HepG2 (cell line): ENCODE measurements at regions not wholly inside any gene's neighbourhood (a gene's known extent, or its start where the extent isn't known, plus 50 kb on each side); places are given as distances from the start of the nearest gene placed in this dataset.

Source experiments
- ATAC-seq: fragments of 200-7000 bp; cut with Tn5 transposase; 3 replicates; pipeline ENCODE4 v1.9.1; 2020; ENCODE audit warnings: mild to moderate bottlenecking, moderate library complexity
- BruUV-seq: library from RNA; stranded (reverse); fragments of 400-500 nt; replicated peaks from 2 replicates; lab custom pipeline; 2021; lab: Mats Ljungman, UMichigan
- CTCF ChIA-PET: fragments of 300-600 bp; formaldehyde crosslinking; extraction: SDS; loops from one replicate; lab custom pipeline; 2021; ENCODE audit warnings: low total read pairs, inconsistent platforms, low intra/inter-chr PET ratio; lab: Yijun Ruan, JAX
- POLR2A ChIA-PET: fragments of 350-600 bp; sonication (Branson Sonifier 250); formaldehyde crosslinking; loops from one replicate; lab custom pipeline; 2020; ENCODE audit warnings: antibody characterized with exemption, inconsistent platforms; lab: Yijun Ruan, JAX
- DNase-seq: peaks from one replicate; pipeline ENCODE4 v3.0.0-alpha.2; 2015; ENCODE audit warnings: low spot score
- FAIRE-seq: peaks from 3 replicates; lab custom pipeline; 2011; peaks lifted over from hg19 to GRCh38; lab: Jason Lieb, UNC
- H2AFZ ChIP-seq: one replicate; pipeline ENCODE4 v1.6.1; 2011; ENCODE audit warnings: low read length, inconsistent platforms
- H3K27ac ChIP-seq: fragments of 300-600 bp; 3 replicates; pipeline ENCODE4 v1.8.0; 2011; ENCODE audit warnings: mixed run types, mild to moderate bottlenecking, mixed read lengths, low read length, inconsistent platforms; ENCODE audit not compliant: insufficient read depth; ENCODE audit errors: extremely low read length
- H3K27me3 ChIP-seq, 2 experiments: fragments of 200-600 bp in 1 of 2; 2 replicates in 1 of 2; 3 replicates in 1 of 2; pipeline versions ENCODE4 v1.6.0 to v1.8.0; 2011; ENCODE audit warnings: low read length in 2 of 2, mild to moderate bottlenecking in 2 of 2, moderate library complexity in 2 of 2, inconsistent platforms in 1 of 2; ENCODE audit not compliant: insufficient read depth in 2 of 2, control insufficient read depth in 1 of 2
- H3K36me3 ChIP-seq, 2 experiments: fragments of 200-600 bp in 1 of 2; replicated peaks in 1 of 2; 2 replicates in 1 of 2; 3 replicates in 1 of 2; pipeline versions ENCODE4 v1.5.1 to v1.8.0; 2011; ENCODE audit warnings: low read length in 2 of 2, inconsistent platforms in 1 of 2; ENCODE audit not compliant: insufficient read depth in 2 of 2, control insufficient read depth in 1 of 2
- H3K4me1 ChIP-seq: 2 replicates; pipeline ENCODE4 v1.5.1; 2012; ENCODE audit warnings: low read length, inconsistent platforms; ENCODE audit not compliant: insufficient read depth
- H3K4me2 ChIP-seq: 2 replicates; pipeline ENCODE4 v1.6.0; 2011; ENCODE audit warnings: low read depth, low read length, inconsistent platforms
- H3K4me3 ChIP-seq, 3 experiments: fragments of 200-600 bp in 1 of 3; sonication (generic), shearing (Covaris generic) in 1 of 3; replicated peaks in 1 of 3; 2 replicates each; pipeline ENCODE4 v1.5.1; 2011 to 2016; ENCODE audit warnings: low read length in 3 of 3, inconsistent platforms in 2 of 3, low read depth in 2 of 3, mild to moderate bottlenecking in 2 of 3, control low read depth in 1 of 3, mixed read lengths in 1 of 3; ENCODE audit not compliant: insufficient read depth in 1 of 3
- H3K79me2 ChIP-seq: one replicate; pipeline ENCODE4 v1.6.1; 2011; ENCODE audit warnings: low read length, inconsistent platforms; ENCODE audit not compliant: insufficient read depth
- H3K9ac ChIP-seq: 2 replicates; pipeline ENCODE4 v1.6.0; 2011; ENCODE audit warnings: mild to moderate bottlenecking, low read depth, low read length, inconsistent platforms; ENCODE audit not compliant: insufficient read depth
- H3K9me3 ChIP-seq: 2 replicates; pipeline ENCODE4 v1.5.1; 2012; ENCODE audit warnings: mild to moderate bottlenecking, low read length
- H4K20me1 ChIP-seq: 2 replicates; pipeline ENCODE4 v1.6.0; 2011; ENCODE audit warnings: inconsistent platforms, mild to moderate bottlenecking, low read length, moderate library complexity; ENCODE audit not compliant: insufficient read depth
- FOXA3 ChIP-seq: IDR thresholded peaks from 2 replicates; pipeline ENCODE4 v1.6.1; 2016; ENCODE audit warnings: missing genetic modification reagents, missing compliant biosample characterization
- HNRNPL ChIP-seq: fragments of 200-400 bp; formaldehyde crosslinking; IDR thresholded peaks from 2 replicates; pipeline ENCODE4 v1.6.1; 2017; ENCODE audit warnings: mild to moderate bottlenecking, low read depth, low read length
- SAP130 ChIP-seq: IDR thresholded peaks from 2 replicates; pipeline ENCODE4 v1.6.1; 2016; ENCODE audit warnings: low read depth
- SOX13 ChIP-seq, 3 experiments: fragments of 450-650 bp in 1 of 3; sonication (generic) in 1 of 3; formaldehyde crosslinking in 1 of 3; IDR thresholded peaks in 2 of 3; conservative IDR thresholded peaks in 1 of 3; 2 replicates each; pipeline versions ENCODE4 v1.5.0 to v1.6.1; 2016 to 2020; ENCODE audit warnings: antibody characterized with exemption in 1 of 3, mild to moderate bottlenecking in 1 of 3, missing compliant biosample characterization in 1 of 3, missing genetic modification reagents in 1 of 3, moderate library complexity in 1 of 3
- ZNF235 ChIP-seq: sonication (generic); formaldehyde crosslinking; IDR thresholded peaks from 2 replicates; pipeline ENCODE4 v1.8.1; 2023; ENCODE audit warnings: mild to moderate bottlenecking, missing genetic modification reagents, borderline replicate concordance
- ZNF331 ChIP-seq: sonication (generic); formaldehyde crosslinking; IDR thresholded peaks from 2 replicates; pipeline ENCODE4 v1.4.0; 2020; ENCODE audit warnings: missing genetic modification reagents
- WGBS: methylation state at CpG from one replicate; pipeline ENCODE4 v1.1.6; 2017; ENCODE audit warnings: low lambda C conversion rate; 5-methylcytosine and 5-hydroxymethylcytosine counted together
- in situ Hi-C: cut with HindIII; loops from 2 replicates; pipeline ENCODE4 v1.10.0; 2017; ENCODE audit warnings: low pct_unique_long_range_greater_than_20kb; ENCODE audit not compliant: extremely low pct_ligation_motif_present
- intact Hi-C: fragments of 100-400 bp; cut with micrococcal nuclease; formaldehyde crosslinking; loops from one replicate; pipeline ENCODE4 v1.10.0; 2022; ENCODE audit not compliant: unreplicated experiment
- TF ChIP-seq, protein P1 (sequence below): sonication (generic); formaldehyde crosslinking; IDR thresholded peaks from 2 replicates; pipeline ENCODE4 v1.5.0; 2020; ENCODE audit warnings: mild to moderate bottlenecking, missing genetic modification reagents, moderate library complexity
- TF ChIP-seq, protein P2 (sequence below): sonication (generic); formaldehyde crosslinking; IDR thresholded peaks from 2 replicates; pipeline ENCODE4 v1.4.0; 2020; ENCODE audit warnings: missing genetic modification reagents, borderline replicate concordance
- TF ChIP-seq, protein P3 (sequence below): sonication (generic); formaldehyde crosslinking; IDR thresholded peaks from 2 replicates; pipeline ENCODE4 v1.5.0; 2020; ENCODE audit warnings: missing genetic modification reagents

DNA sequence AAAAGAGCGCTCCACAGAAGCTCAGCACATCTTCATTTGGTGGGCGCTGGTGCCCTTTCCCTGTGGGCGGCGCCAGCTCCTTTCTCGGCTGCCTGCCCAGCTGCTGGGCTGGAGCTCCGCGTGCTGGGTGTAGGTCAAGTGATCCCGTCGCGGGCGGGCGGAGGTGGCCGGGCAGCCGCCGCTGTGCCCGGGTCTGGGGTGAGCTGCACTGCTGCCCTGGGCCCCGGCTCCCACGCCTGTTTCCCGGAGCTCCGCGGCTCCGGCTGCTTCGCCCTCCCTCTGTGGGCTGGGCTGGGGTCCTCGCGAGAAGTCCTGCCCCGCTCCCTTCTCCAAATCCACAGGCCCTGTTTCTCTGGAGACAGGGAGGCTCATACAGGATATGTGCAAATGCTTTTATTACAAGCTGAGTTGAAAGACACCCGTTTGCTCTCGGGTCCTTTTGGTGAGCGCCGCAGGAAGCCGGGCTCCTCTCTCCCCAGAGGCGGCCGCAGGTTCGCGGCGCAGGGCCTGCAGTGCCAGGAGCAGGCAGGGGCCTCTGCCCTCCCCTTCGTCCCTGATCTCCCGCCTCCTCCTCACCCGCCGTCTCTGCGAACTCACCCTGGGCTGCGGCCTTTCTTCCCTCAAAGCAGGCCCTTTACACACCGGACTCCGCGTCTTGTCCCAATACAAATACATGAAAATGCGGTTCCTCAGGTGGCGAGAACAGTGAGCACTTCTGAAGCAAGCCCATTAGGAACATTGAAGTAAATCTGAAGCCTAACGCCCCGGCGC, 67.8 kb upstream of the CAPRIN2 start:
- no peak for FAIRE-seq
- ATAC-seq = peak; percentile 73
- H3K36me3 ChIP-seq = no peaks in the 10 kb centered on the region
- intact Hi-C loops = no loop called here
- TF ChIP-seq HNRNPL = 0 out of 2 replicates have a peak, but pooled peaks have one; percentile 34
- no peak for TF ChIP-seq SAP130 (CRISPR knock-in tag)
- TF ChIP-seq, protein P1, sequence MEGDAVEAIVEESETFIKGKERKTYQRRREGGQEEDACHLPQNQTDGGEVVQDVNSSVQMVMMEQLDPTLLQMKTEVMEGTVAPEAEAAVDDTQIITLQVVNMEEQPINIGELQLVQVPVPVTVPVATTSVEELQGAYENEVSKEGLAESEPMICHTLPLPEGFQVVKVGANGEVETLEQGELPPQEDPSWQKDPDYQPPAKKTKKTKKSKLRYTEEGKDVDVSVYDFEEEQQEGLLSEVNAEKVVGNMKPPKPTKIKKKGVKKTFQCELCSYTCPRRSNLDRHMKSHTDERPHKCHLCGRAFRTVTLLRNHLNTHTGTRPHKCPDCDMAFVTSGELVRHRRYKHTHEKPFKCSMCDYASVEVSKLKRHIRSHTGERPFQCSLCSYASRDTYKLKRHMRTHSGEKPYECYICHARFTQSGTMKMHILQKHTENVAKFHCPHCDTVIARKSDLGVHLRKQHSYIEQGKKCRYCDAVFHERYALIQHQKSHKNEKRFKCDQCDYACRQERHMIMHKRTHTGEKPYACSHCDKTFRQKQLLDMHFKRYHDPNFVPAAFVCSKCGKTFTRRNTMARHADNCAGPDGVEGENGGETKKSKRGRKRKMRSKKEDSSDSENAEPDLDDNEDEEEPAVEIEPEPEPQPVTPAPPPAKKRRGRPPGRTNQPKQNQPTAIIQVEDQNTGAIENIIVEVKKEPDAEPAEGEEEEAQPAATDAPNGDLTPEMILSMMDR (CRISPR knock-in tag) = peak; percentile 21
- TF ChIP-seq, all 625 proteins: peak for 2
- POLR2A ChIA-PET = no interaction called here
- BruUV-seq = no TSS peak
- Histone ChIP-seq H3K4me2 (no peak overlapping the region; the same call in 1 of the 2 replicates), H3K9me3 (no peaks in the 10 kb centered on the region), H3K27me3 (peaks cover 0 to 16% of the 10 kb centered on the region in 2 experiments; a peak in 1 of 5 replicates), H4K20me1 (no peaks in the 10 kb centered on the region), H3K4me3 (no peak overlapping the region), H3K27ac (no peak overlapping the region), H3K79me2 (no peaks in the 10 kb centered on the region), H2AFZ (no peak overlapping the region), H3K4me1 (peaks cover 9% of the 10 kb centered on the region; the same call in 1 of the 2 replicates), H3K9ac (no peak overlapping the region)
- no peak for DNase-seq
- CTCF ChIA-PET = no interaction called here
- in situ Hi-C loops = loop anchor here (25.0 kb wide), 2 partner anchors 510 to 685 kb away; no protein-coding TSS in a partner anchor
- 72% methylated on average over 28 of the region's 50 CpGs for WGBS

DNA sequence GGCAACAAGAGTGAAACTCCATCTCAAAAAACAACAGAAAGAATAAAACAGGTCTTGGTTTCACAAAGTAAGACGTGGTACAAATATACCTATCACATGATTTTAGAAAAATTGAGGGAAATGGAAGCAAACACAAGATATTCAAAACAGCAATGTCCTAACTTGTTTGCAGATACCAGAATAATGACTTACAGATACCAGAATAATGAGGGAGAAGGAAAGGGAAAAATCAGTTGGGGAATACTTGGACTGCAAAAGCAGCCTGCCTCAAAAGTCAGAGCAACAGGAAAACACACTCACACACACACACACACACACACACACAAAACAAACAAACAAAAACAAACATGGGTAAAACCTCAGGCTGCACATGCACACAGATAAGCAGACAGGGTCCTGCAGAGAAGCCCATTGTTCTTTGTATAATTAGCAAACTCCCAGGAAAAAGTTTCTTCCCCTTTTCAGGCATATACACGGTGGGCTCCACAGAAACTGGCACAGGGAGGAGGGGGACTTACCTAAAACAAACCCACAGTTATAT, 65.7 kb upstream of the CAPRIN2 start:
- BruUV-seq = no TSS peak
- in situ Hi-C loops (loop anchor here (25.0 kb wide), 2 partner anchors 508 to 683 kb away; no protein-coding TSS in a partner anchor), intact Hi-C loops (no loop called here)
- DNase-seq = no peak
- no peak for FAIRE-seq
- ChIA-PET POLR2A (no interaction called here), CTCF (no interaction called here)
- H3K36me3 ChIP-seq = no peaks in the 10 kb centered on the region
- no peaks in the 10 kb centered on the region for H4K20me1 ChIP-seq
- peaks cover 0 to 16% of the 10 kb centered on the region in 2 experiments; a peak in 1 of 5 replicates for H3K27me3 ChIP-seq
- H2AFZ ChIP-seq = no peak overlapping the region
- no peaks in the 10 kb centered on the region for H3K79me2 ChIP-seq
- H3K9ac ChIP-seq = no peak overlapping the region
- no peaks in the 10 kb centered on the region for H3K9me3 ChIP-seq
- H3K4me2 ChIP-seq = no peak overlapping the region
- 3% methylated on average over 2 of the region's 2 CpGs for WGBS
- H3K27ac ChIP-seq = no peak overlapping the region
- H3K4me3 ChIP-seq = no peak overlapping the region
- peaks cover 9% of the 10 kb centered on the region; the same call in 1 of the 2 replicates for H3K4me1 ChIP-seq
- no peak for ATAC-seq
- TF ChIP-seq ZNF235 (CRISPR knock-in tag) (no peak), ZNF331 (CRISPR knock-in tag) (no peak), SOX13 (IDR thresholded peaks at IDR 0.05) (no peak), SOX13 (CRISPR knock-in tag; conservative IDR thresholded peaks at IDR 0.05 in 1 of 2, IDR thresholded peaks at IDR 0.05 in 1 of 2) (peak in 1 of 2 experiments; percentile 17; a peak in 1 of 4 replicates), FOXA3 (CRISPR knock-in tag) (no peak)
- TF ChIP-seq, protein P2, sequence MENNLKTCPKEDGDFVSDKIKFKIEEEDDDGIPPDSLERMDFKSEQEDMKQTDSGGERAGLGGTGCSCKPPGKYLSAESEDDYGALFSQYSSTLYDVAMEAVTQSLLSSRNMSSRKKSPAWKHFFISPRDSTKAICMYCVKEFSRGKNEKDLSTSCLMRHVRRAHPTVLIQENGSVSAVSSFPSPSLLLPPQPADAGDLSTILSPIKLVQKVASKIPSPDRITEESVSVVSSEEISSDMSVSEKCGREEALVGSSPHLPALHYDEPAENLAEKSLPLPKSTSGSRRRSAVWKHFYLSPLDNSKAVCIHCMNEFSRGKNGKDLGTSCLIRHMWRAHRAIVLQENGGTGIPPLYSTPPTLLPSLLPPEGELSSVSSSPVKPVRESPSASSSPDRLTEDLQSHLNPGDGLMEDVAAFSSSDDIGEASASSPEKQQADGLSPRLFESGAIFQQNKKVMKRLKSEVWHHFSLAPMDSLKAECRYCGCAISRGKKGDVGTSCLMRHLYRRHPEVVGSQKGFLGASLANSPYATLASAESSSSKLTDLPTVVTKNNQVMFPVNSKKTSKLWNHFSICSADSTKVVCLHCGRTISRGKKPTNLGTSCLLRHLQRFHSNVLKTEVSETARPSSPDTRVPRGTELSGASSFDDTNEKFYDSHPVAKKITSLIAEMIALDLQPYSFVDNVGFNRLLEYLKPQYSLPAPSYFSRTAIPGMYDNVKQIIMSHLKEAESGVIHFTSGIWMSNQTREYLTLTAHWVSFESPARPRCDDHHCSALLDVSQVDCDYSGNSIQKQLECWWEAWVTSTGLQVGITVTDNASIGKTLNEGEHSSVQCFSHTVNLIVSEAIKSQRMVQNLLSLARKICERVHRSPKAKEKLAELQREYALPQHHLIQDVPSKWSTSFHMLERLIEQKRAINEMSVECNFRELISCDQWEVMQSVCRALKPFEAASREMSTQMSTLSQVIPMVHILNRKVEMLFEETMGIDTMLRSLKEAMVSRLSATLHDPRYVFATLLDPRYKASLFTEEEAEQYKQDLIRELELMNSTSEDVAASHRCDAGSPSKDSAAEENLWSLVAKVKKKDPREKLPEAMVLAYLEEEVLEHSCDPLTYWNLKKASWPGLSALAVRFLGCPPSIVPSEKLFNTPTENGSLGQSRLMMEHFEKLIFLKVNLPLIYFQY (CRISPR knock-in tag) = no peak
- TF ChIP-seq, protein P3, sequence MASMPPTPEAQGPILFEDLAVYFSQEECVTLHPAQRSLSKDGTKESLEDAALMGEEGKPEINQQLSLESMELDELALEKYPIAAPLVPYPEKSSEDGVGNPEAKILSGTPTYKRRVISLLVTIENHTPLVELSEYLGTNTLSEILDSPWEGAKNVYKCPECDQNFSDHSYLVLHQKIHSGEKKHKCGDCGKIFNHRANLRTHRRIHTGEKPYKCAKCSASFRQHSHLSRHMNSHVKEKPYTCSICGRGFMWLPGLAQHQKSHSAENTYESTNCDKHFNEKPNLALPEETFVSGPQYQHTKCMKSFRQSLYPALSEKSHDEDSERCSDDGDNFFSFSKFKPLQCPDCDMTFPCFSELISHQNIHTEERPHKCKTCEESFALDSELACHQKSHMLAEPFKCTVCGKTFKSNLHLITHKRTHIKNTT (CRISPR knock-in tag) = no peak
